HUES6 (cell line): ENCODE measurements at regions not wholly inside any gene's neighbourhood (a gene's known extent, or its start where the extent isn't known, plus 50 kb on each side); places are given as distances from the start of the nearest gene placed in this dataset.

Source experiments
- H3K27ac ChIP-seq: 2 replicates; pipeline ENCODE4 v1.7.0; 2013; ENCODE audit warnings: low read depth, mild to moderate bottlenecking, low read length, inconsistent platforms
- H3K27me3 ChIP-seq: 2 replicates; pipeline ENCODE4 v1.6.1; 2013; ENCODE audit warnings: low read length; ENCODE audit not compliant: control insufficient read depth, insufficient read depth
- H3K36me3 ChIP-seq: 2 replicates; pipeline ENCODE4 v1.6.1; 2013; ENCODE audit warnings: low read length; ENCODE audit not compliant: control insufficient read depth, insufficient read depth
- H3K4me1 ChIP-seq: 2 replicates; pipeline ENCODE4 v1.6.1; 2013; ENCODE audit warnings: low read length; ENCODE audit not compliant: control insufficient read depth, insufficient read depth
- H3K4me3 ChIP-seq: 2 replicates; pipeline ENCODE4 v1.5.1; 2013; ENCODE audit warnings: low read depth, low read length
- H3K9ac ChIP-seq: one replicate; pipeline ENCODE4 v1.6.1; 2013; ENCODE audit warnings: mild to moderate bottlenecking, low read length
- H3K9me3 ChIP-seq: 2 replicates; pipeline ENCODE4 v1.6.1; 2013; ENCODE audit warnings: low read depth, low read length; ENCODE audit not compliant: control insufficient read depth, insufficient read depth

- no peaks in the 10 kb centered on the region for H3K4me1 ChIP-seq
- no peak overlapping the region for H3K27ac ChIP-seq
- H3K9me3 ChIP-seq: no peaks in the 10 kb centered on the region
- H3K36me3 ChIP-seq: no peaks in the 10 kb centered on the region
- H3K4me3 ChIP-seq: no peak overlapping the region
- H3K27me3 ChIP-seq: no peaks in the 10 kb centered on the region
- no peak overlapping the region for H3K9ac ChIP-seq
Measured at GRCh38 chr5:40191150-40191549, 488.6 kb upstream of the PTGER4 start.

- H3K9me3 ChIP-seq: peaks cover 38% of the 10 kb centered on the region
- H3K9ac ChIP-seq: no peak overlapping the region
- H3K4me3 ChIP-seq: no peak overlapping the region
- H3K27me3 ChIP-seq: no peaks in the 10 kb centered on the region
- H3K36me3 ChIP-seq: no peaks in the 10 kb centered on the region
- no peaks in the 10 kb centered on the region for H3K4me1 ChIP-seq
- no peak overlapping the region for H3K27ac ChIP-seq
Measured at GRCh38 chr5:40172721-40173120, 507.0 kb upstream of the PTGER4 start.

- Histone ChIP-seq H3K9me3 (peaks cover 34% of the 10 kb centered on the region), H3K4me3 (no peak overlapping the region), H3K9ac (no peak overlapping the region), H3K4me1 (no peaks in the 10 kb centered on the region), H3K27me3 (no peaks in the 10 kb centered on the region), H3K27ac (no peak overlapping the region), H3K36me3 (no peaks in the 10 kb centered on the region)
Measured at GRCh38 chr5:40171971-40172370, 507.7 kb upstream of the PTGER4 start.

- Histone ChIP-seq H3K9ac (no peak overlapping the region), H3K27me3 (no peaks in the 10 kb centered on the region), H3K27ac (no peak overlapping the region), H3K36me3 (no peaks in the 10 kb centered on the region), H3K9me3 (peaks cover 11% of the 10 kb centered on the region), H3K4me1 (no peaks in the 10 kb centered on the region; the same call in 1 of the 2 replicates), H3K4me3 (no peak overlapping the region)
Measured at GRCh38 chr5:40167283-40167682, 512.4 kb upstream of the PTGER4 start.

- Histone ChIP-seq H3K4me1 (no peaks in the 10 kb centered on the region; the same call in 1 of the 2 replicates), H3K4me3 (no peak overlapping the region), H3K27me3 (no peaks in the 10 kb centered on the region), H3K9ac (no peak overlapping the region), H3K9me3 (peaks cover 11% of the 10 kb centered on the region), H3K36me3 (no peaks in the 10 kb centered on the region), H3K27ac (no peak overlapping the region)
Measured at GRCh38 chr5:40166802-40167201, 512.9 kb upstream of the PTGER4 start.

GRCh38 chr5:40165789-40166728 is 513.7 kb upstream of the PTGER4 start:
- Histone ChIP-seq H3K9ac (no peak overlapping the region), H3K4me1 (no peaks in the 10 kb centered on the region; the same call in 1 of the 2 replicates), H3K36me3 (no peaks in the 10 kb centered on the region), H3K9me3 (peaks cover 11% of the 10 kb centered on the region), H3K27me3 (no peaks in the 10 kb centered on the region), H3K27ac (no peak overlapping the region), H3K4me3 (no peak overlapping the region)

- no peaks in the 10 kb centered on the region; the same call in 1 of the 2 replicates for H3K4me1 ChIP-seq
- no peaks in the 10 kb centered on the region for H3K27me3 ChIP-seq
- no peak overlapping the region for H3K27ac ChIP-seq
- no peak overlapping the region for H3K9ac ChIP-seq
- peaks cover 6% of the 10 kb centered on the region for H3K9me3 ChIP-seq
- H3K36me3 ChIP-seq: no peaks in the 10 kb centered on the region
- no peak overlapping the region for H3K4me3 ChIP-seq
Measured at GRCh38 chr5:40165106-40165788, 514.5 kb upstream of the PTGER4 start.

GRCh38 chr5:40160435-40160834 is 519.3 kb upstream of the PTGER4 start:
- Histone ChIP-seq H3K9ac (no peak overlapping the region), H3K36me3 (no peaks in the 10 kb centered on the region), H3K4me1 (no peaks in the 10 kb centered on the region), H3K4me3 (no peak overlapping the region), H3K27me3 (no peaks in the 10 kb centered on the region), H3K27ac (no peak overlapping the region), H3K9me3 (no peaks in the 10 kb centered on the region)

- H3K4me3 ChIP-seq: no peak overlapping the region
- no peaks in the 10 kb centered on the region for H3K9me3 ChIP-seq
- H3K9ac ChIP-seq: no peak overlapping the region
- H3K36me3 ChIP-seq: no peaks in the 10 kb centered on the region
- H3K27me3 ChIP-seq: no peaks in the 10 kb centered on the region
- H3K27ac ChIP-seq: no peak overlapping the region
- no peaks in the 10 kb centered on the region for H3K4me1 ChIP-seq
Measured at GRCh38 chr5:40154194-40154593, 525.5 kb upstream of the PTGER4 start.

- H3K27me3 ChIP-seq: no peaks in the 10 kb centered on the region
- H3K9me3 ChIP-seq: no peaks in the 10 kb centered on the region
- H3K4me1 ChIP-seq: no peaks in the 10 kb centered on the region
- no peaks in the 10 kb centered on the region for H3K36me3 ChIP-seq
- H3K4me3 ChIP-seq: no peak overlapping the region
- H3K9ac ChIP-seq: no peak overlapping the region
- H3K27ac ChIP-seq: no peak overlapping the region
Measured at GRCh38 chr5:40150896-40151295, 528.8 kb upstream of the PTGER4 start.

- Histone ChIP-seq H3K36me3 (no peaks in the 10 kb centered on the region), H3K4me1 (peaks cover 5% of the 10 kb centered on the region; the same call in 1 of the 2 replicates), H3K9ac (no peak overlapping the region), H3K27ac (no peak overlapping the region), H3K4me3 (no peak overlapping the region), H3K9me3 (0 out of 2 replicates have a peak, but pooled peaks cover 3% of the 10 kb centered on the region), H3K27me3 (no peaks in the 10 kb centered on the region)
Measured at GRCh38 chr5:40141896-40142295, 537.8 kb upstream of the PTGER4 start.
